ENCODE measurements at regions not wholly inside any gene's neighbourhood (a gene's known extent, or its start where the extent isn't known, plus 50 kb on each side); places are given as distances from the start of the nearest gene placed in this dataset.
"Not testable (repeated sequence)": the region's sequence is repeated elsewhere in the genome, so short reads cannot be mapped to it uniquely, and the experiment has no call there.

DNA sequence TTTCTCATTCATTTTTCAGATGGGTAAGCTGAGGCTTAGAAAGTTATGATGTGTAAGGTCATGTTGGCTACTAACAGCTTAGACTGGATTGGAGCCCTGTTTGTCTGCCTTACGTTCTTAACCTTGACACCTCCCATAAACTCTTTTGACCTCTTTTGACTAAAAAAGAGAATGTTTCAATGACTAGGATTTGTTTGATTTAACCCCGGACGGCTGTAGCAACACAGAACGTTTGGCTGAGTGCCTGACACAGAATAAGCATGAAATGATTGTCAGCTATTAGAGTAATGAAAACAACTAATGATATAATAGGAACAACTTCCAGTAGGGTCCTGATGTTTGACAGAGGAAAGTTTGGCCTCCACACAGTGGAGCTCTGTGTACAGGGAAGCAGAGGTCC lies 83.3 kb upstream of the PDZD8 start:
- DNase-seq (ENCODE audit: low read depth in 1 of 2, low spot score in 1 of 2): no peak

DNA sequence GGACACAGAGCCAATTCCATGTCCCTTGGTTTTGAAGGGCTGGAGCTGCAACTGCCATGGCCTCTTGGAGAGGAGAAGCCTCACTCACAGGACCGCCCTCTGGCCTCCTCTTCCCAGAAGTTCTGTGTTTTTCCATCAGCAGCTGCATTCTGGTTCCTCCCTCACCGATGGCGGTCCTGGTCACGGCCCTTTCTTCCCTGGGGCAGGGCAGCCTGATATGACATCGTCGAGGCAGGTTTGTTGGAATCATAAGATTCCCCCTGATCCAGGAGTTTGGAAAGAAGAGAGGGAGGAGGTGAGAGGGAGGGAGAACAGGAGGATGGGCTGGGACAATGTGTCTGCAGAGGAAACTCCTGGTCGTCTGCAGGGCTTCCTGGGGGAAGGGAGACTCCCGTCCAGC lies 82.7 kb upstream of the PDZD8 start:
- no peak for DNase-seq (ENCODE audit: low read depth in 1 of 2, low spot score in 1 of 2)

DNA sequence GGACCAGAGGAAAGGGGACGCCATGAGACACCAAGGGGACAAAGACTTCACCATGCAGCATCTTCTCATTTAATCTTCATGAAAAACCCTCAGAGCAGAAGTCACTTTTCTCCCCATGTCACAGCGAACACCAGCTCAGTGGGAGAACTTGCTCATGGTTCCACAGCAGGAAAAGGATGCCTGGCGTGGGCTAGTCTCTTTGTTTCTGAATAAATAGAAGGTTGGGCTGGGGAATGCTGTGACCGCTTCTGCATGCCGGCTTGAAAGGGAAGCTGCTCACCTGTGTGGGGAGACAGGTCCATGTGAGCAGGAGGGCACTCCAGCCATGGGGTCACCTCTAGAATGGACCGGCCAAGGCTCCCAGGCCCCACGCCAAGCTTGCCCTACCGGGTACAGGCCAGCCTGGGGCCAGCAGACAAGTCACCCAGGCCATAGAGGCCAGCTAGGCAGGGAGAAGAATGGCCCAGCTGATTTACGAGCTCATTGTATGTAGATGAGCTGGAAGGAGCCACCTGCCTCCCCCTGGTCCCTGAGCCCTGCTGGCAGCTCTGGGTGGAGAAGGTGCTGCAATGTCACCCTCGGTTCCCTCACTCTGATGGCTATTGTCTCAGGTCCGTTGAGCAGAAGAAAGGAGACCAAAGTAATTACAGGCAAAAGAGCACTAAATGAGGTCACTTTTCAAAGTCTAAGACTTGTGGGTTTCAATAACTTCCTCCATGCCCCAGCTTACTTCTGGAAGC lies 82.0 kb upstream of the PDZD8 start:
- DNase-seq (ENCODE audit: low read depth in 1 of 2, low spot score in 1 of 2): no peak

DNA sequence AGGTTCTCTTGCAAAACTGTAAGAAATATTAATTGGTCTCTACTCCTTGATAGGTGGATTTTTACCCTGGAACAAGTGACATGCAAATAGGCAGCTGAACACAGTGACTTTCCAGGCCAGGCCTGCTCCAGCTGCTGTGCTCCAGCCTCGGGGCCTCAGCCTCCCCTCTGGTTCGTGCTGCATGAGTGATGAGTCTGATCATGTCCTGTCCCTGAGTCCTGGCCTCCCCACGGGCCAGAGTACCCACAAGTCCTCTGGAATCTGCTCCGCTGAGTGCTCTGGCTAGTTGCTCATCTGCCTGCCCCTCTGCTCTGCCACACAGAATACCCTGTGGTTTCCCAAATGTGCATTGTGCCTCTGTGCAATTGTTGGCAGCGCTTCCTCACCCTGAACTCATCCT lies 80.1 kb upstream of the PDZD8 start:
- DNase-seq (ENCODE audit: low read depth in 1 of 2, low spot score in 1 of 2): no peak

DNA sequence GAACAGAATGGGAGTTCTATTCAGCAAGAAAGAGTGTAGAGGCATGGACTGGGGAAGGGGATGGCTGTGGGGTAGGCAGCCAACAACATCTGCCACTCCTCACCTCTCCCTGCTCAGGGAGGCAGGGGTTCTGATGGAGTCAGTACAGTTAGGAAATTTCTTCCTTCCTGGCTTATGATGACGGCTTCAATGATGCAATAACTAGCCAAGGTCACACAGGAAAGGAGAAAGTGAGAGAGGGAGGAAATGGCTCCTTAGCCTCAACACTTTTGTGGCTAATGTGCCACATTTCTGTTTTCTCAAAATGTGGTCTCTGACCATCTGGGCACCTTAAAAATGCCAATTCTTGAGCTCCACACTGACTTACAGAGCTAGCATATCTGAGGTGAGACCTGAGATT lies 79.3 kb upstream of the PDZD8 start:
- no peak for DNase-seq (ENCODE audit: low read depth in 1 of 2, low spot score in 1 of 2)

- not testable (repeated sequence) for DNase-seq (ENCODE audit: low read depth in 1 of 2, low spot score in 1 of 2)
Observed at GRCh38 chr10:117453484-117453883, 78.2 kb upstream of the PDZD8 start.

- no peak for DNase-seq (ENCODE audit: low read depth in 1 of 2, low spot score in 1 of 2)
Observed at GRCh38 chr10:117450940-117451339, 75.7 kb upstream of the PDZD8 start.

- DNase-seq (ENCODE audit: low read depth in 1 of 2, low spot score in 1 of 2): no peak
Observed at GRCh38 chr10:117449636-117450035, 74.4 kb upstream of the PDZD8 start.

DNA sequence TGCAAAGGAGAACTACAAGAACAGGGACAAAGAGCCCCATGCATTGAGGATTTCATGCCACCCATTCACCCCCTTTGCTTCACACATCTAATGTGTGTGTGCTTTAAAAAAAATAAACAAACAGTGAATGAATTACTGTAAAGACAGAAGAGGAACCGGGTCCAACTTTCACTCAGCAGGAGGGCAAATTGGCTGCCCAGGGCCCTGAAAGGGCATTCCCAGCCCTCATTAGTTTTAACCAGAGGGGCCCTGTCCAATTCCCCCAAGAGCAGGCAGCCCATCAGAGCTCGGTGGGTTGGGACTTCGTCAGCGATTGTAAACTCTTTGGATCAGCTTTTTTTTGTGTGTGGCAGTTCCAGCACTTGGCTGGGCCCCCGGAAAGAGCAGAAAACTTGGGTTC lies 73.6 kb upstream of the PDZD8 start:
- DNase-seq (ENCODE audit: low read depth in 1 of 2, low spot score in 1 of 2): no peak

DNA sequence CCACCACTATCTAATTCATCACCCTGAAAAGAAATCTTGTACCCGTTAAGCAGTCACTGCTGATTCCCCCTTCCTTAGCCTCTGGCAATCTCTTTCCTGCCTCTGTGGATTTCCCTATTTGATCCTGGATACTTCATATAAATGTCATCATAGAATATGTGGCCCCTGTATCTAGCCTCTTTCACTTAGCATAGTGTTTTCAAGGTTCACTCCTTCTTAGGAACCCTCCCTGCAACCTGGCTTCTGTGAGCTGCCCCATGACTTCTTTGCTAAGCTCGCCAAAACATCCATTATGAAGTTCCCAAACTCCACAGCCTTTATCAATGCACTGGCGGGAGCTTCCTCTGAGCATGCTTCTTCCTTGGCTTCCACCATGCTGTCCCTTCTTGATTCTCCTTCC lies 70.8 kb upstream of the PDZD8 start:
- DNase-seq (ENCODE audit: low read depth in 1 of 2, low spot score in 1 of 2): no peak

GRCh38 chr10:117444497-117445040 lies 69.3 kb upstream of the PDZD8 start:
- no peak for DNase-seq (ENCODE audit: low read depth in 1 of 2, low spot score in 1 of 2)

DNA sequence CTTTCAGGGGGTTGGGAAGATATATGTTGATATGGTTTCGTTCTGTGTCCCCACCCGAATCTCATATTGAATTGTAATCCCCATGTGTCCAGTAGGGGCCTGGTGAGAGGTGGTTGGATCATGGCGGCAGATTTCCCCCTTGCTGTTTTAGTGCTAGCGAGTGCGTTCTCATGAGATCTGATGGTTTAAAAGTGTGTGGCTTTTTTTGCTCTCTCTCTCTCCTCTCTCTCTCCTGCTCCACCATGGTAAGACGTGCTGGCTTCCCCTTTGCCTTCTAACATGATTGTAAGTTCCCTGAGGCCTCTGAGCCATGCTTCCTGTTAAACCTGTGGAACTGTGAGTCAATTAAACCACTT lies 68.4 kb upstream of the PDZD8 start:
- DNase-seq (ENCODE audit: low read depth in 1 of 2, low spot score in 1 of 2): no peak

GRCh38 chr10:117442944-117443685 lies 67.9 kb upstream of the PDZD8 start:
- peak in 1 of 2 donors; percentile 5 for DNase-seq (ENCODE audit: low read depth in 1 of 2, low spot score in 1 of 2)

DNA sequence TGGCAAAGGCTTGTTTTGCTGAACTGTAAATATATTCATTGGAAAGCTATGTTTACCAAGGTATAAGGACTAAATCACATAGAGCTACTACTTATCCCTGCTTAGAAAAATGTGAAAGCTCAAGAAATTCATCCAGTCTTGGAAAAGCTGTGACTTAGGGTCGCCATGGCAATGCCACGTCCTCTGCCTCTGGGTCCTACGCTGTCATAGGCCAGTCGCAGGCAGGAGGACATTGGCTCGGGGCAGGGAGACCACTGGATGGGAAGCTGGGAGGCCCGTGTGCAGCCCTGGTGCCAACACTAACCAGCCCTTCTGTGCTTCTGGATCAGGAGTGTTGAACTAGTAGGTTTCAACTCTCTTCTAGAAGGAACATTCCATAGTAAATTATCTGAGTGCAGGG lies 67.3 kb upstream of the PDZD8 start:
- DNase-seq (ENCODE audit: low read depth in 1 of 2, low spot score in 1 of 2): no peak

- no peak for DNase-seq (ENCODE audit: low read depth in 1 of 2, low spot score in 1 of 2)
Observed at GRCh38 chr10:117441812-117442443, 66.7 kb upstream of the PDZD8 start.

- no peak for DNase-seq (ENCODE audit: low read depth in 1 of 2, low spot score in 1 of 2)
Observed at GRCh38 chr10:117441361-117441760, 66.1 kb upstream of the PDZD8 start.

DNA sequence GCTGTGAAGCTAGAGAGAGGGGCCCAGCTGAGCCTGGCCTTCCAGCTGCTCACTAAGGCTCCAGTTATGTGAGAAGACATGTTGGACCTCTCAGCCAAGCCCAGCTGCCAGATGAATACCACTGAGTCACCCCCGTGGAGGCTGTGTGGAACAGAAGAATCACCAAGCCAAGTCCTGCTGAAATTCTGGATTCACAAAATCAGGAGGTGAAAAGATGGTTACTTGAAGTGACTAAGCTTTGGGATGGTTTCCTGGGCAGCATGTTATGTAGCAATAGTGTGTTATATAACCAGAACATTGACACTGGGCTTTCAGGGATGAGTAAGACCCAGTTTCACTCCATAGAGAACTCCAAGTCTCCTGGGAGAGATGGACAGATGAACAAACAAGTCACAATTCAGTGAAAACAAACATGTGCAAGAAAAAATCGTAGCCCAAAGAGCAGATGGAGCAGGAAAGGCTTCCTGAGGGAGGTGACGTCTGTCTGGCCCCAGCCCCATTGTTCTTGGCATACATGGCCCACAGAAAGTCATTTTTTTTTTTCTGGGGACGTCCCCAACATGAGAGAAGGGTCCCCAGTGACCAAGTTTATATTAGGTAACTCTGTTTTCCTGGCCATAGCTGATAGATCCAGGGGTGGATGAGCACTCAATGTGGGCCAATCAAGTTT lies 64.1 kb upstream of the PDZD8 start:
- no peak for DNase-seq (ENCODE audit: low read depth in 1 of 2, low spot score in 1 of 2)

DNA sequence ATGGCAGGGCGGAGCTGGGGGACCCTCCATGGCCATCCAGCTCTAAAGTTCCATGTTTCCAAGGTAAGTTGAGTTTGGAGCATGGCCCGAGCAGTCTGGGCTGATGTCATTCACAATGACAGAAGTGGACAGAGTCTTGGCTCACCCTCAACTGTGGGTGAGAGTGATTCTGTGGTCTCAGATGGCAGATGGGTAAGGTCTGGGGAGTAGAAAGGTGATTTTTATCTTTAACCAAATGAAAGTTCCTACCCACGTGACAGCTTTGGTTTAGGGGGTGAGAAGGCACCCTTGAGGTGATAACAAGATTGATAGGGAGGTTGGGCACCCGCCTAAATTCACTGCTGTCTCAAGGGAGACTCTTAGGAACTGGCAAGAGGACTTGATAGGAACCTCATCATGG lies 57.6 kb upstream of the PDZD8 start:
- DNase-seq (ENCODE audit: low read depth in 1 of 2, low spot score in 1 of 2): no peak

DNA sequence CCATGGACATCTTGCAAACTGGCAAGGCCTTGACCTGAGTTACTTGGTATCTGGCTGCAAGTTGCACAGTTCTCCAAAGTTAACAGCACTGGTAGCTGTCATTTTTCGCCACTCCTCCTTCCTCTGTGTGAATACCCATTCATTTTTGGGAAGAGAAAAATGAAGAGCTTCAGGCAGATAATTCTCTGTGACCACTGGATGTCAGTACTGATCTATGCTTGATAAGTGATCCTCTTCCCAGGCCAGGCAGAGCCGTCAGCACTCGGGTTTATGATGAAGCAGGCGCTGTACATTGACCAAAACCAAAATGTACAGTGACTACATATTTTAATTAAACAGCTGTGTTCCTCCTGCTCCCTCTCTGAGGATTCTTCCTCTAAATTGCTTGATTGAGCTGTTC lies 55.9 kb upstream of the PDZD8 start:
- DNase-seq (ENCODE audit: low read depth in 1 of 2, low spot score in 1 of 2): no peak

DNA sequence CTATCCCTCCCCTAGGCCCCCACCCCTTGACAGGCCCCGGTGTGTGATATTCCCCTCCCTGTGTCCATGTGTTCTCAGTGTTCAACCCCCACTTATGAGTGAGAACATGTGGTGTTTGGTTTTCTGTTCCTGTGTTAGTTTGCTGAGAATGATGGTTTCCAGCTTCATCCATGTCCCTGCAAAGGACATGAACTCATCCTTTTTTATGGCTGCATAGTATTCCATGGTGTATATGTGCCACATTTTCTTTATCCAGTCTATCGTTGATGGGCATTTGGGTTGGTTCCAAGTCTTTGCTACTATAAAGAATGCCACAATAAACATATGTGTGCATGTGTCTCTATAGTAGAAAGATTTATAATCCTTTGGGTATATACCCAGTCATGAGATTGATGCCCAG lies 55.3 kb upstream of the PDZD8 start:
- not testable (repeated sequence) for DNase-seq (ENCODE audit: low read depth in 1 of 2, low spot score in 1 of 2)

- no peak for DNase-seq (ENCODE audit: low read depth in 1 of 2, low spot score in 1 of 2)
Observed at GRCh38 chr10:117429643-117430265, 54.5 kb upstream of the PDZD8 start.

Measured in activated CD4-positive, alpha-beta T cell treated with anti-CD3 and anti-CD28 coated beads, Interleukin-2, amount 50 U/mL, for 24 hours (primary cell).